ENCODE measurements at regions not wholly inside any gene's neighbourhood (a gene's known extent, or its start where the extent isn't known, plus 50 kb on each side); places are given as distances from the start of the nearest gene placed in this dataset.
"Not testable (repeated sequence)": the region's sequence is repeated elsewhere in the genome, so short reads cannot be mapped to it uniquely, and the experiment has no call there.

DNA sequence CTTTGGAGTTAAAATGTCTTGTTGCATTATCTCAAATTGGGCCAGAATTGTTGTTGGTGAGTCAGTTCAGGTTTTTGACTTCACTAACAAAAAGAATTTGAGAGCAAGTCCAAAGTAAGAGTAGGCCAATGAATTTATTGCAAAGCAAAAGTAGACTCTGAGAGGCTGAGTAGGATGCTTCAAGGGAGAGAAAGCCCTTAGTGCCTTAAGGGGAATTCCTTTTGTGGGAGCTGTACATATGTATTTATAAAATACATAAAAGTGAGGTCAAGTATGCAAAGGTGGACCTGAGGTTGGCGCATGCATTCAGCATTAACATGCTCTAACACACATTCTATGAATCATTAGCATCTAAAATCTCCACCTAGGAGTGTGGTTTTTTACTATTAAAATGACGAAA is 565.4 kb downstream of the GRXCR1 start:
- no peak for DNase-seq

DNA sequence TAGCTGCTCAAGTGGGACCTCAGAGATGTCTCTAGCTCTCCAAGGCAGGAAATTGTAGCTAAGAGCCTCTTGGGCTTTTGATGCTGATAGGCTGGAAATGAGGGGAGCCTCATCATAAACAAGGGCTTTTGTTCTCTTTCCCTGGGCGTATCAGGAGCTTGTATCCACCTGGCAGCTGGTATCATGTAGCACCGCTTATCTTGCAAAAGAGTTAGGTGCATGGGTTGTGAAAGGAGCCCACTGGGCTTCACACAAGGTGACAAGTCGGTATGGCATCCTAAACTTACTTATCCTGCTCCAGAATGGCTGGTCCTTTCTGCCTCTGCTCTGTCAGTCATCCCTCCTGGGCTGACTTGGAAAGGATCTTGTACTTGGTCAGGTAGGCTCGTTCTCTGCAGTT is 565.8 kb downstream of the GRXCR1 start:
- no peak for DNase-seq

DNA sequence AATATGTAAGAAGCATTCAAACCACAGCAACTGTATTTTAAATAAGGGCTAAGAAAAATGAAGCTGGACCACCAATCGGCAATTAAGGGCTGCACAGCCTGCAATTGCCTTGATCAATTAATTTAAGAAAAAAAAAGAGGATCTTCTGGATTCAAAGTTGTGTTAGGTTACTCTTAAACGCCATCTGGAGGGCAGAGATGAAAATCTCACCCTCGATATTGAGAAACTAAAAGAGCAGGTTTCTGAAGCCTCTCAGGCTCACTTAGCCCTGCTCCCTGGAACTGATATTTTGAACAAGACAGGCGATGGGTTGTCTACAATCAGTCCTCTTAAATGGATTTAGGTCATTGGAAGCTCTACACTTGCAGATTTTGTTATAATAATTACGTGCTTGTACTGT is 579.4 kb downstream of the GRXCR1 start:
- no peak for DNase-seq

DNA sequence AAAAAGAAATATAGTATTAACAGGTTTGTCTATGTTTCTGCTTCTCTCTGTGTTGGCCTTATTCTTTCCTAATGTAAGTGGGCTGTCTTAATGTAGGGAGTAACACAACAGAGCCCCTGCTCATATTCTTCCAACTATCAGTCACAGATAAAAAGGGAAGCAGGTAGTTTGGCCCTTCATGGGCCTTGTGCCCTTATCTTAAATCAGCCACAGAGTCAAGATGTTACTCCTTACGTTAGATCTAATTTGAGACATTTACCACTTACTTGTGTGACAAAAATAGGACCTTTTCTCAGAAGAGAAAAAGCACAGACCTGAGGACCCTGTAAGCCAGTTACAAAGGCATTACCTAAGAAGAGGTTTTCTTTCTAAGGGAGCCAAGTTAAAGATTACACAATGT is 589.0 kb downstream of the GRXCR1 start:
- DNase-seq: no peak

DNA sequence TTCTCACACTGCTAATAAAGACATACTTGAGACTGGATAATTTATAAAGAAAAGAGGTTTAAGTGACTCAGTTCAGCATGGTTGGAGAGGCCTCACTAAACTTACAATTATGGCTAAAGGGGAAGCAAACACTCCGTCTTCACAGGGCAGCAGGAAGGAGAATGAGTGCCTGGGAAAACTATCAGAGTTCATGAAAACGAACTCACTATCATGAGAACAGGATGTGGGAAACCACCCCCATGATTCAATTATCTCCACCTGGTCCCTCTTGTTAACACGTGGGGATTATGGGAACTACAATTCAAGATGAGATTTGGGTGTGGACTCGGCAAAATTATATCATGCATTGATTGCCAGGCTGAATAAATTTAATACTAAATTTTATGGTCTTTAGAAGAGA is 592.7 kb downstream of the GRXCR1 start:
- no peak for DNase-seq

DNA sequence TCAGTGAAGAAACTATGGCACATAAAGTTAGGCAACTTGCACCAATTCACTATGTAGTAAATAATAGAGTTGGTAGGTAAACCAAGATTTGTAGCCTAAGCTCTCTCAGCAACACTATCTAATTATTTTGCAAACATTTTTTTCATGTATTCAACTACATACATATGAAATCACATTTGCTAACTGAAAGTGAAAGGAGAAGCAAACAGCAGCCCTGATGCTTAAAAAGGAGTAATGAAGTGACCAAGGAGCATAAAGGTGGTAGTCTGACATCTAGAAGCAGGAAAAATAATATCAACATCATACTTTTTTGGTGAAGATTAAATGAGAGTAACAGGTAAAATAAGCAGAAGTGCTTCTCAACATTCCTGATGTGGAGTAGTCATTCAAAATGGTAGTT is 603.7 kb downstream of the GRXCR1 start:
- no peak for DNase-seq

DNA sequence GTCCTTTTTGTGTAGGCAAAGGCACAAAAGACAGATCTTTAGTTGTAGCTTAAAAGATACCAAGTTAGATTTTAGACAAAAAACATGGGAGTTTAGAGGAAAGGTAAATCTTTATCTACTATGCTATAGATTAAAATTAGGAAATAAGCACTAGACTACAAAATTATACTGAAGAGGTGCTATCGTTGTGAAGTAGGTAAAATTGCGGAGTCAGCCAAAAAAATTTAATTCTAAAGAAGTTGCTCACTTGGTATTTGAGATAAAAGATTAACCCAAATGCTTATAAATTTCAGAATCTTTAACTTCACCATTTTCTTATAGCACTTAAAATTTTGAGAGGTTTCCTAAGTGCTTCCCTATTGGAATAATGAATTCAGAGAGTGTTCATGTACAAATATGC is 604.1 kb downstream of the GRXCR1 start:
- no peak for DNase-seq

DNA sequence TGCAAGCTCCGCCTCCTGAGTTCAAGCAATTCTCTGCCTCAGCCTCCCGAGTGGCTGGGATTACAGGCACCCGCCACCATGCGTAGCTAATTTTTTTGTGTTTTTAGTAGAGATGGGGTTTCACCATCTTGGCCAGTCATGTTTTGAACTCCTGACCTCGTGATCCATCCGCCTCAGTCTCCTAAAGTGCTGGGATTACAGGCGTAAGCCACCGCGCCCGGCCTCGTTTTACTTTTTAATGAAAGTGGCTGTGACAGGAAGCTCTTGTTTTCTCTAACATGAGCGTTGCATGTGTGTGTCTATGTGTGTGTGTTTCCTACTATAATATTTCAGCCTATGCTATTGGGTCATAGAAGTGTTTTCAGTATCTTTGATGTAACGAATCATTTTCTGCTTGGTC is 613.3 kb downstream of the GRXCR1 start:
- not testable (repeated sequence) for DNase-seq

DNA sequence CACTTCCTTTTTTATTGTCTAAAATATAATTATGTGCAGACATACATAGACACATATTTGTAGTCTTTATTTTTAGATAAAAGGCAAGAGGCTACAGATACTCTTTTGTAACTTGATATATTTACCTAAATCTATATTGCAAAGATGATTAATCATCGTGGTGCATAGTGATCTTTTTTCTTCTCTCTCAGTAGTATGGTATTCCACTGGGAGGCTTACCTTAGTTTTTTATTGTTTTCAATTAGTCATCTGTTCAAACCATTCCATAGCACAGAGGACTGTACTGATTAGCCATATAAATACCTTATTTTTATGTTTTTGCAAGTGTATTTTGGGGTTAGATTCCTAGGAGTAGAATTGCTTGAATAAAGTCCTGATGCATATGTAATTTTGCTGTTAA is 619.7 kb downstream of the GRXCR1 start:
- DNase-seq: no peak

DNA sequence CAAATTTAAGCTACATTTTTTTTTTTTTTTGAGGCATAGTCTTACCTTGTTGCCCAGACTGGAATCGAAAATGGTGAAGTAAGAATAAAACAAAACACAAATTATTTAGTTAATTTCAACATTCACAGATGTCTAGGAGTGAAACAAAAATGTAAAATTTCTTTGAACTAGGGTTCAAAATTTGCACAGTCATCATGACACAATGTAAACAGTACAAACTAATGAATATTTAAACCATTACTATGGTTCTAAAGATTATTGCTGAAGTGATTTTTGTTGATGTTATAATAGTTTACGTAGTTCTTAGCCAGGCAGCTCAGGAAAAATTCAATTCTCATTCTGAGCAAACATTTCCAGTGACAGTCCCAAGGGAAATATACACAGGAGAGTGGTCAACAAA is 633.1 kb downstream of the GRXCR1 start:
- no peak for DNase-seq

DNA sequence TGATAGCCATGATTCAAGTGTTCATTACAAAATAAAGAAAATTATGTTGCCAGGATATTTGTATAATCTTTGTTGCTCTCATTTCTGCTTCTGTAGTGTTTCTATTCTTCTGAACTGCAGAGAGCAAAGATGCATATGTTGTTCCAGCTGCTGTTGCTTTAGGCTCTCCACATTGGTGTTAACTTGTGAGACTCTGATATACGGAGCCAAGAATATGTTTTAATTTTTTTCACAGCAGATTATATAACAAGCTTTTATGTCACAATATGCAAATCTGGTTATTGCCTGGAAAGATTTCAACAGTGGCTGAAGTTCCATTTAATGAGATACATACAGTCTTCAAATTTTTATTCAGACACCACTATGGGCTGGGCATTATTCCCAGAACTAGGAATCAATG is 655.0 kb downstream of the GRXCR1 start:
- no peak for DNase-seq

DNA sequence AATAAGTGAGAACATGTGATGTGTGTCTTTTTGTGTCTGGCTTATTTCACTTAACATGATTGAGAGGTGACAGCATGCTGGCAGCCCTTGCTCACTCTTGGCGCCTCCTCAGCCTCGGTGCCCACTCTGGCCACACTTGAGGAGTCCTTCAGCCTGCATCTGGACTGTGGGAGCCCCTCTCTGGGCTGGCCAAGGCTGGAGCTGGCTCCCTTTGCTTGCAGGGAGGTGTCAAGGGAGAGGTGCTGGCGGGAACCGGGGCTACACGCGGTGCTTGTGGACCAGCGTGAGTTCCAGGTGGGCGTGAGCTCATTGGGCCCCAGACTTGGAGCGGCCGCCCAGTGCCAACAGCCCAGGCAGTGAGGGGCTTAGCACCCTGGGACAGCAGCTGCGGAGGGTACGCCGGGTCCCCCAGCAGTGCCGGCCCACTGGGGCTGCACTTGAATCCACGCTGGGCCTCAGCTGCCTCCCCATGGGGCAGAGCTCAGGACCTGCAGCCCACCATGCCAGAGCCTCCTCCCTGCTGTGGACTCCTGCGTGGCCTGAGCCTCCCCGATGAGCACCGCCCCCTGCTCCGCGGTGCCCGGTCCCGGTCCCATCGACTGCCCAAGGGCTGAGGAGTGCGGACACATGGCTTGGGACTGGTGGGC is 658.6 kb downstream of the GRXCR1 start:
- DNase-seq: no peak

DNA sequence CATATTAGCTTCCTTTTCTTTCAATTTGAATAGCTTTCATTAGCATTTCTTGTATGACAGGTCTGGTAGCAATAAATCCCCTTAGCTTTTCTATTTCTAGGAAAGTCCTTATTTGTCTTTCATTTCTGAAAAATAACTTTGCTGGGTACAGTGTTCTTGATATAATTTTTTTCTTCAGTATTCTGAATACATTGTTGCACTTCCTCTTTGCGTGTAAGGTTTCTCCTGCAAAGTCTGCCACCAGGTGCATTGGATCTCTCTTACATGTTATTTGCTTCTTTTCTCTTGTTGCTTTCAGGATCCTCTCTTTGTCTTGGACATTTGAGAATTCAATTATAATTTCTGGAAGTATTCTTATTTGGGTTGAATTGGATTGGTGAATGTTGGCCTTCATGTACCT is 663.7 kb downstream of the GRXCR1 start:
- DNase-seq: no peak

DNA sequence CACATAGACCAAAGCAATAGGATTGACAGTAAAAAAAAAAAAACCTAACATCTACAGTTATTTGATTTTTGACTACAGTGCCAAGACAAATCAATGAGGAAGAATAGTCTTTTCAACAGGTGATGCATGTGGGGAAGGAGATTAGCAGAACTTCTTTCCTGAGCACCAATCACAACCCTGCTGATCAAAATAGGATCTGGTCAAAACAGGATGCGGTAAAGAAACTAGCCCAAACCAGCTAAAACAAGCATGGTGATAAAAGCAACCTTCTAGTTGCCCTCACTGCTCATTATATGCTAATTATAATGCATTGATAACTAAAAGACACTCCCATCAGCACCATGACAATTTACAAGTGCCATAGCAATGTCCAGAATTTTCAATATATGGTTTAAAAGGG is 667.5 kb downstream of the GRXCR1 start:
- DNase-seq: no peak

DNA sequence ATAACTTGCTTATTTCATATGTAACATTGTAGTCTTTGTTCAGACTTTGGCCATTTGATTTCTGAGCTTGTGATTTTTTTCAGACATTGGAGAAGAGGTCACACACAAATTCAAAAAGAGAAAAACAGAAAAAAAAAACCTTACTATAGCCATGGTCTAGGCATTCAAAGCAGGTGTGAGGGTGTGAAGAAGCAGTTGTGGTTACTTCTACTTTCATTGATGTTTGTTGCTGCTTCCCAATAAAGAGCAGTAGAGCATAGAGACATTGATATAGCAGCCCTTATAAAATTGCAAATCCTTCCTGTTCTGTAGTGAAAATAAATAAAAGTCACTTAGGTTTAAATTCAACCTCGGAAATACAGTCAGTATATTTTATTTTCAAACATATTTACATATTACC is 671.6 kb downstream of the GRXCR1 start:
- no peak for DNase-seq

DNA sequence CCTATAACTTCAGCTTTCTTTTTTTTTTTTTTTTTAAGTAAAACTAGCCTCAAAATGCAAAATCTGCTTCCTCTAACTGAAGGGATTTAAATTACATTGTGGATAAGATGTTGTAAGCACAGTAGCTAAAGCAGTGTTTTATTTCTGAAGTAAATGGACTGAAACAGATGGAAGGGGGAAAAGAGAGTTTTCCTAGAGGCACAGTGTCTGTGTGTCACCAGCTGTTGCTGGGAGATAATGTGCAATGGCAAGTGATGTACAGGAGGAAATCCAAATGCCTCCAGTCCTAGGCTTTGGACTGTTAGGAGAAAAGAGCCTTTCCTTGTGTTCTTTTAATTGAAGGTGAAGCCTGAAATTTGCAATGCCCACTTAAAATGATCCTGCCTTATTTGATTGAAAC is 672.1 kb downstream of the GRXCR1 start:
- no peak for DNase-seq

DNA sequence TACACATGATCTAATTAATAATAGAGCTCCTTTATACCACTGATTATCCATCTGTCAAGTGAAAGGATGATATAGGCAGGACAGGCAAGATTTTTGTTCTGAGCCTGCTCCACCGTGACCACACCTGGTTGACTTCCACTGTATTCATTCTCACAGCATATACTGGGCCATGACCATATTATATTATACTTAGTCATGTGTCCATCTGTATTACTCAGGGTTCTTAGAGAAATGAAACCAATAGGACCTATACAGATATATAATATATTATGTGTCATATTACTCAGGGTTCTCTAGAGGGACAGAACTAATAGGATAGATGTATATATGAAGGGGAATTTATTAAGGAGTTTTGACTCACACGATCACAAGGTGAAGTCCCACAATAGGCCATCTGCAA is 675.1 kb downstream of the GRXCR1 start:
- no peak for DNase-seq

DNA sequence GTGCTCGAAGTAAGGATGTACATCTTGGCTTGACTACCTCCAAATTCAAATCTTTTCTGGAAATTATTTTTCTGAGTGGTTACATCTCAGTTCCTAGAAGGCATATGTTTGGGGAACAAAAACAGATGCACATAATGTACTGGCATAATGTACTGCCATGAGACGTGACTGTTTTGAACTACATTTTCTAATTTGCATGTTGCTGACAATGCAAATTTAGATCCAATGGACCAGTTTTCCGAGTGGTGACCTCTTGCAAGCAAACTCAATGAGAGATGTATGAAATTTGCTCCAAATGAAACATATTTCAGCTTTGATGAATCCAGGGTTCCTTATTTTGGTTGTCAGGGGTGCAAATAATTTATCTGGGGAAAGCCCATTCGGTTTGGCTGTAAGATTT is 694.3 kb downstream of the GRXCR1 start:
- no peak for DNase-seq

DNA sequence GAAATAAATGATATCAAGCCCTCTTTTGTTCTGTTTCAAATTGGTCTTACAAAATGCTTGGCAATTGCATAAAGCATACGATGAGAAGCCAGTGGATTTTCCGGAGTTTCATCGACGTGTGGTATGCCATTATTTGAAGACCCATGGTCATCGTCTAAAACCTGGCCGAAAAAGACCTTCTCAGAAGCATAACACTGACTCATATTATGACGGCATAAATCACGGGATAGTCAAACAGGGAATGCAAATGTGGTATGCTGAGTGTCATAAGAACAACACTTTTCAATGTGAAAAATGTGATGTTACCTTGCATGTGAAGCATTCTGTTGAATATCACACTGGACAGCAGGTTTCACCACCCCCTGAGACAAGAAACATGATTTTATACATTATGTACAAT is 695.2 kb downstream of the GRXCR1 start:
- DNase-seq: no peak

DNA sequence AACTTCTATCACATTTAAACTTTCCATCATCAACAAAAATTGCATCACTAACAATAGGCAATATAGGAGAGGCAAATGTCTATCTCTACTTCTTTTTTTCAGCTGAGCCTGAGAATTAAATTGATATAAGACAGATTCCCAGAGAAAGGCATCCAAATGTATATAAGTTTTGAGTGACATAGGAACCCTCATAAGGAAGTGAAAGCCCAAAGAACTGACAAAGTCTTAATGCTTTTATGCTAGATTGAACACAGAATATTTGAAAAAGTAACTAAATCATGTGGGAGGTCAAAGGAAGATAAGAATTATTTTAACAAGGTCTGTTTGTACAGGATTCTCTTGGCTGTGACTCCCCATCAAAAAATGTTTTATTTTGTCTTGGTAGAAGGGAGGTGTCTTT is 714.9 kb downstream of the GRXCR1 start:
- DNase-seq: no peak

DNA sequence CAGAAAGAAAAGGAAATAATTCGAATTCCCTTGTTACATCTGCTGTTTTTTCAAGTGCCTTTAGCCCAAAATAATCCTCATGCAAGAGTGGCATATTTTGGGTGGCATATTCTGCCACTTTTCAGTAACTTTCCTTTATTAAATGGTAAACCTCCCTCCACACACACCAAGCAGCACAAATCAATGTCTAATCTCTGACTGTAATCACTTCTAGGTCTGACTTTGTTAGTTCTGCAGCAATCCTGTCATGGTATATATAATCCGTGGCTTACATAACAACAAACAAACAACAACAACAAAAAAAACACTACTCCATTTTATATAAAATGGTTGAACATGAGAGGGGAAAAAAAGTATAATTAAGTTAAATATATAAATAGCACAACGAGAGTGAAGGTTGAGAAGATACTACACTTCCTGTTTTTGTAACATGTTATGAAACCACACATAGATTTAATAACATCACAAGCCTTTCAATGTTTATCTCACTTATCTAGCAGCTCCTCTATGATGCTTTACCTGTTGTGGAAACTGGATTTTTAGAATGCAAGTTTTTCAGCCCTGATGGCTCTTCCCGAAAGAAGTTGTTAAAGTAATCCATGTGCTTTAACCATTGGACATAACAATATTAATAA is 715.4 kb downstream of the GRXCR1 start:
- no peak for DNase-seq

DNA sequence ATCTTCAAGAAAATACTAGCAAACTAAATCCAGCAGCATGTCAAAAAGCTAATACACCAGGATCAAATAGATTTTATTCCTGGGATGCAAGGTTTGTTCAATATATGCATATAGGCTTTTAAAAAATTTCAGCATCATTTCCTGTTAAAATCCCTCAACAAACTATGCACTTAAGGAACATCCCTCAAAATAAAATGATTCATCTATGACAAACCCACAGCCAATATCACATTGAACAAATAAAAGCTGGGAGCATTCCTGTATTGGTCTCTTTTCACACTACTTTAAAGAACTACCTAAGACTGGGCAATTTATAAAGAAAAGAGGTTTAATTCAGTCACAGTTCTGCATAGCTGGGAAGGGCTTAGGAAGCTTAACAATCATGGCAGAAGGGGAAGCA is 726.7 kb downstream of the GRXCR1 start:
- no peak for DNase-seq

DNA sequence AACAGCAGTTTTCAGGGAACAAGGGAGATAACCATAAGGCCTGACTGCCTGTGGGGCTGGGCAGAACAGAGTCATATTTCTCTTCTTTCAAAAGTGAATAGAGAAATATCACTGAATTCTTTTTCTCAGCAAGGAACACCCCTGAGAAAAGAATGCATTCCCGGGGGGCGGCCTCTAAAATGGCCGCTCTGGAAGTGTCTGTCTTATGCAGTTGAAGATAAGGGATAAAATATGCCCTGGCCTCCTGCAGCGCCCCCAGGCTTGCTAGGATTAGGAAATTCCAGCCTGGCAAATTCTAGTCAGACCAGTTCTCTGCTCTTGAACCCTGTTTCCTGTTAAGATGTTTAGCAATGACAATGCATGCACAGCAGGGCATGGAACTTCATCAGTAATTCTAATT is 745.4 kb downstream of the GRXCR1 start:
- not testable (repeated sequence) for DNase-seq

DNA sequence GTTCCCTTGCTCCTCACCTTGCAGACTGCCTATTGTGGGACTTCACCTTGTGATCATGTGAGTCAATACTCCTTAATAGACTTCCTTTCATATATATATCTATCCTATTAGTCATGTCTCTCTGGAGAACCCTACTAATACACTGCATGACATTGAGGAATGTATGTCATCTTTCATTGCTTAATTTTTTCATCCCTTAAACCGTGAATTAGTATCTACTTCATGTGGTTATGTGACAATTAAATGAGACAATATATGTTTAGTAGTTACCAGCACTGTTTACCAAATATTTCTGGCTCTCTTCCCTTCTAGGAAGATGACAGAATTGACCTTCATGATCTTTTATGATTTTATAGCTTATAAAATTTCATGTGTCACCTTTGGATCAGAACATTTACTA is 759.5 kb downstream of the GRXCR1 start:
- DNase-seq: no peak

DNA sequence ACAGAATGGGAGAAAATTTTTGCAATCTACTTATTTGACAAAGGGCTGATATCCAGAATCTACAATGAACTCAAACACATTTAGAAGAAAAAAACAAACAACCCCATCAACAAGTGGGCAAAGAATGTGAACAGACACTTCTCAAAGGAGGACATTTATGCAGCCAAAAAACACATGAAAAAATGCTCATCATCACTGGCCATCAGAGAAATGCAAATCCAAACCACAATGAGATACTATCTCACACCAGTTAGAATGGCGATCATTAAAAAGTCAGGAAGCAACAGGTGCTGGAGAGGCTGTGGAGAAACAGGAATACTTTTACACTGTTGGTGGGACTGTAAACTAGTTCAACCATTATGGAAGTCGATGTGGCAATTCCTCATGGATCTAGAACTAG is 767.0 kb downstream of the GRXCR1 start:
- not testable (repeated sequence) for DNase-seq
